ENCODE measurements at regions not wholly inside any gene's neighbourhood (a gene's known extent, or its start where the extent isn't known, plus 50 kb on each side); places are given as distances from the start of the nearest gene placed in this dataset.

GRCh38 chr15:47410247-47410646 lies 307.1 kb upstream of the SEMA6D start:
- no peak overlapping the region for H3K4me3 Mint-ChIP-seq
- no peak overlapping the region for H3K27ac Mint-ChIP-seq
- intact Hi-C loops (cut with micrococcal nuclease): no loop called here
- no peaks in the 10 kb centered on the region for H3K4me1 Mint-ChIP-seq (ENCODE audit: low read depth)
- H3K27me3 Mint-ChIP-seq: no peaks in the 10 kb centered on the region
- no peaks in the 10 kb centered on the region for H3K36me3 Mint-ChIP-seq (ENCODE audit: low read depth)
- no peaks in the 10 kb centered on the region for H3K9me3 Mint-ChIP-seq

DNA sequence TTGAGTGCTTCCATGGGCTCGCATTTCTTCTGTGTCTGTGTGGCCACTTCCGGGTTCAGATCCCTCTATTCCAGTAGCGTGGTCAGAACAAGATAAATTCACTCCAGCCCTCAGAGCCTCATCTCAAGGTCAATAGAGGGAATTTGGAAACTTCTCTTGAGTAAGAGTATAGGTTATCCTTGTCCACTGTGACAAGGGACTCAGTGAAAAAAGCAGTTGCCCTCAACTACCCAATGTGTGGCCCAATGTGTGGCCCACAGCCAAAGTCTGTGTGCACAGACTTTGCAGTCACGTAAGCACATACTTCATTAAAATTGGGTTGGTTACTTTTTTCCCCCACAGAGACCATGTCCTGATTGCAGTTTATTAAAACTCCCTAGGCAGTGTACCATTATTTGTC lies 305.6 kb upstream of the SEMA6D start:
- H3K4me1 Mint-ChIP-seq (ENCODE audit: low read depth): no peaks in the 10 kb centered on the region
- H3K27ac Mint-ChIP-seq: no peak overlapping the region
- H3K27me3 Mint-ChIP-seq: no peaks in the 10 kb centered on the region
- no peaks in the 10 kb centered on the region for H3K9me3 Mint-ChIP-seq
- no peak overlapping the region for H3K4me3 Mint-ChIP-seq
- intact Hi-C loops (cut with micrococcal nuclease): no loop called here
- H3K36me3 Mint-ChIP-seq (ENCODE audit: low read depth): no peaks in the 10 kb centered on the region

GRCh38 chr15:47412136-47412535 lies 305.2 kb upstream of the SEMA6D start:
- no peak overlapping the region for H3K27ac Mint-ChIP-seq
- H3K4me3 Mint-ChIP-seq: no peak overlapping the region
- H3K27me3 Mint-ChIP-seq: no peaks in the 10 kb centered on the region
- intact Hi-C loops (cut with micrococcal nuclease): no loop called here
- no peaks in the 10 kb centered on the region for H3K9me3 Mint-ChIP-seq
- no peaks in the 10 kb centered on the region for H3K4me1 Mint-ChIP-seq (ENCODE audit: low read depth)
- H3K36me3 Mint-ChIP-seq (ENCODE audit: low read depth): no peaks in the 10 kb centered on the region

DNA sequence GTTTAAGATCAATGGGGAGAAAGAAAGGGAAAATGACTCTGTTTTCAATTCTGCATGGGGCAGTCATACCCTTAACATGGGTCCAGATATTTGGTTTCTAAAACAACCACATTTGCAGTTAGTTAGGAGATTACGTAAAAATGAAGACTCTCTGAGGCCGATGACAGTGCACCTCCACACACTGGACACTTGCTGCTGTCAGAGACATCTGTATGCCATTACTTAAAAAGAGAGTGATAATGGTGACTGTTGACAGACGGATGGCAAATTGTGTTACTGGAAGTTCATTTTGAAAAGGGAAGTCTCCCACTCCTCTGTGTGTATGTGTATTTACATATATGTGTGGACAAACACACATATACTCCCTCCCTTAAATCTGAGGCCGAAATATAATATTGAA lies 304.5 kb upstream of the SEMA6D start:
- intact Hi-C loops (cut with micrococcal nuclease): no loop called here
- Mint-ChIP-seq H3K27me3 (no peaks in the 10 kb centered on the region), H3K4me3 (no peak overlapping the region), H3K9me3 (no peaks in the 10 kb centered on the region), H3K4me1 (ENCODE audit: low read depth) (no peaks in the 10 kb centered on the region), H3K36me3 (ENCODE audit: low read depth) (no peaks in the 10 kb centered on the region), H3K27ac (no peak overlapping the region)

- intact Hi-C loops (cut with micrococcal nuclease): no loop called here
- Mint-ChIP-seq H3K27me3 (no peaks in the 10 kb centered on the region), H3K4me3 (no peak overlapping the region), H3K36me3 (ENCODE audit: low read depth) (no peaks in the 10 kb centered on the region), H3K9me3 (no peaks in the 10 kb centered on the region), H3K27ac (no peak overlapping the region), H3K4me1 (ENCODE audit: low read depth) (no peaks in the 10 kb centered on the region)
Observed at GRCh38 chr15:47414207-47414606, 303.1 kb upstream of the SEMA6D start.

DNA sequence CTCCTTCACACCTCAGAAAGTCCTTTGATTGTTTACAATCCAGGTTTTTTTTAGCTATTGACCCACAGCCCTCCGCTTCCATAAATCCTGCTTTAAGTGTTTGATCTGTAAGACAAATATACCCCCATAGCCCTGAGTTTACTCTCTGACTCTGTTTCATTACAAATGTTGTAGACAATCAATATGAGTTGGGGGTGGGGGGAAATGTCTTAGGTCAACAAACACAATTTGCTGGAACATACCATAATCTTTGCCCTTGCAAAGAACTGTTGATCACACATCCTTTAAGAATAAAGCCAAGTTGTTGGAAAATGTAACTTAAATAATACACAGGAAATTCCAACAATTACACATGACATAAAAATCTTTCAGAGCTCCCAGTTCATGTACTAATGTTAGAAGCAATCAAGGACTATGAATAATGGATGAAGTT lies 301.8 kb upstream of the SEMA6D start:
- no peaks in the 10 kb centered on the region for H3K27me3 Mint-ChIP-seq
- intact Hi-C loops (cut with micrococcal nuclease): no loop called here
- H3K27ac Mint-ChIP-seq: no peak overlapping the region
- H3K4me1 Mint-ChIP-seq (ENCODE audit: low read depth): no peaks in the 10 kb centered on the region
- no peaks in the 10 kb centered on the region for H3K36me3 Mint-ChIP-seq (ENCODE audit: low read depth)
- H3K4me3 Mint-ChIP-seq: no peak overlapping the region
- no peaks in the 10 kb centered on the region for H3K9me3 Mint-ChIP-seq

DNA sequence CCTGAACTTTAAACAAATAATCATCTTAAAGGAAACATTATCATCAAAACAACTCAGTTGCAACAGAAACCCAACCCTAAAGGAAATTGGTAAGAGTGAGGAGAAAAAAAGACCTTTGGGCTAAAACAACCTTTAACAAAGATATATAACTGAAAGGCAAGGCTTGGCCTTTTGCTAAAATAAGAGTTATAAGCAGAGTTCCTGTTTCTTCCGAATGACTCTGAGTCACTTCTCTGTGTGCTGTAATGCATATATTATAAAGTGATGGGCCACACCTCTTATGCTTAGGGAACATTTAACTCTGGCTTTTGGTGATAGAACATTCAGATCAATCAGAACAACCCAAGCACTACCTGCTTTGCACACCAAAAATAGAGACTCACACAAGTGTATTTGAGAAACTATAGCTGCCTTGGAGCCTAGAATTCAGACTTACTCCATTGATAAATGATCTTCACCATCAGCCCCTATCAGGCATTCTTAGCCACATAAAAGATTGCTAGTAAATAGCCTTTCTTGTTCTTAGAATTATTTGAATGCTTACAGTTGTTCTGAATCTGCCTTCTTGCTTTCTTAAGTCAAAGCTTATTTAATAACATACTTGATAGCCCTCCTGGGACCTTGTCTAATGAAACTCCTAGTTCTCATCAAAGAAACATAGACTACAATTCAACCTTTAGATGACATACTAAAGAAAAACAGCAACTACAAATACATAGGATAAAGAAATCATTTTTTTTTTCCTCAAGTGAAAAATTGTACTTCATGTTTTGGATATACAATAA lies 294.2 kb upstream of the SEMA6D start:
- Mint-ChIP-seq H3K4me3 (no peak overlapping the region), H3K9me3 (no peaks in the 10 kb centered on the region), H3K27ac (no peak overlapping the region), H3K4me1 (ENCODE audit: low read depth) (no peaks in the 10 kb centered on the region), H3K36me3 (ENCODE audit: low read depth) (no peaks in the 10 kb centered on the region), H3K27me3 (peaks cover 1% of the 10 kb centered on the region)
- intact Hi-C loops (cut with micrococcal nuclease): no loop called here

GRCh38 chr15:47427463-47427862 lies 289.8 kb upstream of the SEMA6D start:
- intact Hi-C loops (cut with micrococcal nuclease): no loop called here
- Mint-ChIP-seq H3K27ac (no peak overlapping the region), H3K4me1 (ENCODE audit: low read depth) (no peaks in the 10 kb centered on the region), H3K27me3 (no peaks in the 10 kb centered on the region), H3K9me3 (no peaks in the 10 kb centered on the region), H3K36me3 (ENCODE audit: low read depth) (no peaks in the 10 kb centered on the region), H3K4me3 (no peak overlapping the region)

DNA sequence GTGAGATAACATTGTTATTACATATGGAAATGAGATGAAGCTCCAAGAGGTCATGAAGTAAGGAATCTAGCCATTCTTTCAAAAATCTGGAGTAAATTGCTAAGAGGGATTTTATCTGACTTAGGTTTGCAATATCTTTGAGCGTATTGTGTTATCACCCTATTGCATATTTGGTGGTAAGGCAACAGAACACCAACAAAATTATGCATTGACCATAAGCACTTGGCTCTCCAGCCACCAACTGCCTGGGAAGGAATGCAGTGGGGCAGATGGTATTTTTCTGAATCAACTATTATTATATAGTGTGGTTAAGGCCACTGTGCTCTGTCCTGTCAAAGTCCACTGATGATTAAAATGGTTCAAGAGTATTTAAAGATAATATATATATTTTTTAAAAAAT lies 287.9 kb upstream of the SEMA6D start:
- H3K4me1 Mint-ChIP-seq (ENCODE audit: low read depth): no peaks in the 10 kb centered on the region
- H3K36me3 Mint-ChIP-seq (ENCODE audit: low read depth): no peaks in the 10 kb centered on the region
- H3K9me3 Mint-ChIP-seq: no peaks in the 10 kb centered on the region
- no peak overlapping the region for H3K27ac Mint-ChIP-seq
- H3K27me3 Mint-ChIP-seq: no peaks in the 10 kb centered on the region
- intact Hi-C loops (cut with micrococcal nuclease): no loop called here
- H3K4me3 Mint-ChIP-seq: no peak overlapping the region

- H3K4me1 Mint-ChIP-seq (ENCODE audit: low read depth): no peaks in the 10 kb centered on the region
- H3K27ac Mint-ChIP-seq: no peak overlapping the region
- no peak overlapping the region for H3K4me3 Mint-ChIP-seq
- H3K9me3 Mint-ChIP-seq: no peaks in the 10 kb centered on the region
- no peaks in the 10 kb centered on the region for H3K36me3 Mint-ChIP-seq (ENCODE audit: low read depth)
- H3K27me3 Mint-ChIP-seq: no peaks in the 10 kb centered on the region
- intact Hi-C loops (cut with micrococcal nuclease): no loop called here
Observed at GRCh38 chr15:47431501-47431900, 285.8 kb upstream of the SEMA6D start.

DNA sequence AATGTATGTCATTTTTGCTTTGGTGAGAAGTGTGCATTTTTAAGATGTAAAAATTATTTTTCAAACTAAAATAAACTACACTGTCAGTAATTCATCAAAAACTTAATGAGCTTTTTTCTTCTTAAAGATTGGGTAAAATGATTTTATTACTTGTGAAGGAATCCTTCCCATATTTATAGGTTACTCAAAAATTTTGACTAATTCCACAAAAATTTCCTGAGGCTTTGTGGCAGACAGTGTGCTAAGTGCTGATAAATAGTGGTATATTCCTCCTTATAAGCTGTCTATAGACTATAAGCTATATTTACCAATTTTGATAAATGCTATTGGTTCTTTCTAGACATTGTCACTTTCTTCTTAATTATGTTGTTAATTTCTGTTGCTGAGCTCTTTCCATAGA lies 284.5 kb upstream of the SEMA6D start:
- no peak overlapping the region for H3K4me3 Mint-ChIP-seq
- no peaks in the 10 kb centered on the region for H3K9me3 Mint-ChIP-seq
- no peak overlapping the region for H3K27ac Mint-ChIP-seq
- H3K27me3 Mint-ChIP-seq: no peaks in the 10 kb centered on the region
- H3K36me3 Mint-ChIP-seq (ENCODE audit: low read depth): no peaks in the 10 kb centered on the region
- intact Hi-C loops (cut with micrococcal nuclease): no loop called here
- no peaks in the 10 kb centered on the region for H3K4me1 Mint-ChIP-seq (ENCODE audit: low read depth)

GRCh38 chr15:47434596-47434995 lies 282.7 kb upstream of the SEMA6D start:
- Mint-ChIP-seq H3K27ac (no peak overlapping the region), H3K4me3 (no peak overlapping the region), H3K27me3 (no peaks in the 10 kb centered on the region), H3K9me3 (no peaks in the 10 kb centered on the region), H3K4me1 (ENCODE audit: low read depth) (no peaks in the 10 kb centered on the region), H3K36me3 (ENCODE audit: low read depth) (no peaks in the 10 kb centered on the region)
- intact Hi-C loops (cut with micrococcal nuclease): no loop called here

DNA sequence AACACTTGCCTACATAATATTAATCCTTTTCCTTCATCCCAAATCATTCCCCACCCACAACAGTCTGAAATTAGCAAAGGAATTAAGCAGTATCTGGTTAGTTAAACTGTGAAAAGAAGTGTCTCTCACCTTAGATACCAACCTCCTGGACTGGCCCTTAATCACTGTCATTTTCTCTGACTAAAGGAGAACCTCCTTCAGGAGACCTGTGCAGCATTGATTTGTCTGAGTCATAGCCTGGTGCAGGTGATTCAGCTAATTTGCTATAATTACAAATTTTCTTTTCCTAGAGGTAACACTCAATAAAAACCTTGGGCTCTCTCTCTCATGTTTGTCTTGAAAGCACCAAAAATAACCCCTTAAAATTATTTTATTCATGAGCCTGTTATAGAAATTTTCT lies 279.8 kb upstream of the SEMA6D start:
- H3K4me1 Mint-ChIP-seq (ENCODE audit: low read depth): no peaks in the 10 kb centered on the region
- H3K27ac Mint-ChIP-seq: no peak overlapping the region
- no peaks in the 10 kb centered on the region for H3K27me3 Mint-ChIP-seq
- no peaks in the 10 kb centered on the region for H3K36me3 Mint-ChIP-seq (ENCODE audit: low read depth)
- intact Hi-C loops (cut with micrococcal nuclease): no loop called here
- H3K9me3 Mint-ChIP-seq: no peaks in the 10 kb centered on the region
- no peak overlapping the region for H3K4me3 Mint-ChIP-seq

DNA sequence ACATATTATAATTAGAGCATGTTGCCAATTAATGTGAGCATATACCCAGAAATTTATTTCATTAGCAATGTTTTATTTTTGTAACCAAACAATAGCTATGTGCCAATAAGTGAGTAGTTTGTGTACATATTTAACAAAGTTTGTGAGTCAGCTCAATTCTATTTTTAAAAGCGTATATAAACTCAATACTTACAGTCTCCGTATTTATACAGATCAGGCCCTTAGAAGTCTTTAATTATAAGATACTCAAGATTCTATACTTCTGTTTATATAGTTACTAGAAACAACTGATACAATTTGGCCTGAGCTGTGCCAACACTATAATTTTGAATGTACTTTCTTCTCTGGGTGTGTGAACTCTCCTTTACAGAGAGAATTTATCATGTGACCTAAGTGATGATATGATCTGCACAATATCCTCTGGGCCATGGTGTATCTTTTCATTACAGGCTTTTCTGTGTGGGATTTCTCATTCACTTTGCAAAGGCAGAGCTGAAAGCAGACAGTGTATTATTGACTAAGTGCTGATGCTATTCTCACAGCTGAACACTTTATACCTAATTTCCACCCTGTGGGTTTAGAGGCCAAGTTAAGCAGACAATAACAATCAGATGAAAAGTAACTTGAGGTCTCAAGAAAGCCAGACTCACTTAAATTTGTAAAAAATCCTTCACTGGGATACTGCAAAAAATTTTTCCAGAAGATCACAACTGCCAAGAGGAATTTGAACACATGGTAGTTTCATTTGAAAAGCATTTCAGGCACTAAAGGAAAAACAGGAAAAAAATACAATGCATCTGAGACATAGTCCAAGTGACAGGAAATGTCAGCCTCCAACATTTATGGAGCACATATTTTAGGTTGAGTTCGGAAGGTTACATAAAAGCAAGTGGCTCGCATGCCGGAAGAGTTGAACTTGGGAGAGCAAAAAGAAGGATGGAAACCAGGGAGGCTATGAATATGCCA lies 277.9 kb upstream of the SEMA6D start:
- no peaks in the 10 kb centered on the region for H3K27me3 Mint-ChIP-seq
- intact Hi-C loops (cut with micrococcal nuclease): no loop called here
- H3K9me3 Mint-ChIP-seq: no peaks in the 10 kb centered on the region
- no peak overlapping the region for H3K4me3 Mint-ChIP-seq
- no peaks in the 10 kb centered on the region for H3K36me3 Mint-ChIP-seq (ENCODE audit: low read depth)
- no peaks in the 10 kb centered on the region for H3K4me1 Mint-ChIP-seq (ENCODE audit: low read depth)
- no peak overlapping the region for H3K27ac Mint-ChIP-seq
